Tibial nerve (tissue), 4 donors: ENCODE measurements at regions not wholly inside any gene's neighbourhood (a gene's known extent, or its start where the extent isn't known, plus 50 kb on each side); places are given as distances from the start of the nearest gene placed in this dataset.

Source experiments
- DNase-seq, 2 donors: peaks; one replicate each; pipeline ENCODE4 v3.0.0-alpha.2; 2019; ENCODE audit warnings: low spot score in 2 of 2
- H3K27ac ChIP-seq, 4 donors: fragments of 200-600 bp; sonication (generic) in 3 of 4; one replicate each; pipeline ENCODE4 v1.5.1; 2017 to 2019; ENCODE audit warnings: mild to moderate bottlenecking in 1 of 4
- H3K27me3 ChIP-seq, 2 donors: fragments of 200-600 bp; sonication (generic) in 1 of 2; one replicate each; pipeline versions ENCODE4 v1.5.1 to v1.6.0; 2017 to 2019
- H3K36me3 ChIP-seq, 3 donors: fragments of 200-600 bp; sonication (generic); one replicate each; pipeline ENCODE4 v1.5.1; 2018 to 2019
- H3K4me1 ChIP-seq, 4 donors: fragments of 200-600 bp; sonication (generic) in 3 of 4; one replicate each; pipeline ENCODE4 v1.5.1; 2017 to 2019
- H3K4me3 ChIP-seq, 4 donors: fragments of 200-600 bp; sonication (generic) in 3 of 4; one replicate each; pipeline ENCODE4 v1.5.1; 2017 to 2019; ENCODE audit warnings: mild to moderate bottlenecking in 1 of 4, moderate library complexity in 1 of 4
- H3K9me3 ChIP-seq, 4 donors: fragments of 200-600 bp; sonication (generic) in 3 of 4; one replicate each; pipeline ENCODE4 v1.5.1; 2017 to 2019
- CTCF ChIP-seq, 5 experiments: fragments of 200-600 bp in 3 of 5; fragments of 450-650 bp in 2 of 5; sonication (generic) in 3 of 5; IDR thresholded peaks; one replicate each; pipeline ENCODE4 v1.5.1; 2016 to 2019; ENCODE audit warnings: antibody characterized with exemption in 5 of 5, mild to moderate bottlenecking in 3 of 5, moderate library complexity in 2 of 5
- EP300 ChIP-seq, 2 donors: sonication (generic); formaldehyde crosslinking; IDR thresholded peaks; one replicate each; pipeline ENCODE4 v1.6.1; 2017; ENCODE audit warnings: antibody characterized with exemption in 2 of 2, mild to moderate bottlenecking in 1 of 2
- POLR2A ChIP-seq, 2 donors: fragments of 450-650 bp; IDR thresholded peaks; one replicate each; pipeline ENCODE4 v1.6.1; 2017; ENCODE audit warnings: antibody characterized with exemption in 2 of 2, mild to moderate bottlenecking in 2 of 2, moderate library complexity in 2 of 2
- WGBS, 2 donors: methylation state at CpG; one replicate each; pipeline ENCODE4 v1.1.5; 2018; 5-methylcytosine and 5-hydroxymethylcytosine counted together

- H3K36me3 ChIP-seq = no peaks in the 10 kb centered on the region
- peaks cover 0 to 3% (median 0%) of the 10 kb centered on the region in 4 donors for H3K4me1 ChIP-seq
- WGBS, 2 donors = 88 to 91% methylated on average over 4 of the region's 4 CpGs
- H3K27me3 ChIP-seq = no peaks in the 10 kb centered on the region
- H3K4me3 ChIP-seq = no peak overlapping the region
- H3K27ac ChIP-seq = no peak overlapping the region
- H3K9me3 ChIP-seq = no peaks in the 10 kb centered on the region
- no peak for DNase-seq
- TF ChIP-seq CTCF (IDR thresholded peaks at IDR 0.05) (no peak), EP300 (IDR thresholded peaks at IDR 0.05) (no peak), POLR2A (IDR thresholded peaks at IDR 0.05) (no peak)
Measured at GRCh38 chr12:91918431-91918830, 227.2 kb downstream of the BTG1 start.

GRCh38 chr12:91914701-91915100 lies 230.9 kb downstream of the BTG1 start:
- H3K27ac ChIP-seq = no peak overlapping the region
- no peaks in the 10 kb centered on the region for H3K36me3 ChIP-seq
- TF ChIP-seq CTCF (IDR thresholded peaks at IDR 0.05) (no peak), POLR2A (IDR thresholded peaks at IDR 0.05) (no peak), EP300 (IDR thresholded peaks at IDR 0.05) (no peak)
- WGBS, 2 donors = 95 to 100% methylated on average over 2 of the region's 2 CpGs
- H3K4me3 ChIP-seq = no peak overlapping the region
- H3K9me3 ChIP-seq = no peaks in the 10 kb centered on the region
- no peak for DNase-seq
- H3K27me3 ChIP-seq = no peaks in the 10 kb centered on the region
- H3K4me1 ChIP-seq = no peaks in the 10 kb centered on the region

- Histone ChIP-seq H3K4me1 (no peaks in the 10 kb centered on the region), H3K27me3 (no peaks in the 10 kb centered on the region), H3K27ac (no peak overlapping the region), H3K4me3 (no peak overlapping the region), H3K36me3 (no peaks in the 10 kb centered on the region), H3K9me3 (no peaks in the 10 kb centered on the region)
- WGBS, 2 donors = 56 to 58% methylated on average over 4 of the region's 4 CpGs
- no peak for TF ChIP-seq CTCF (IDR thresholded peaks at IDR 0.05)
- TF ChIP-seq EP300 (IDR thresholded peaks at IDR 0.05) = no peak
- TF ChIP-seq POLR2A (IDR thresholded peaks at IDR 0.05) = no peak
- no peak for DNase-seq
Measured at GRCh38 chr12:91913651-91914050, 232.0 kb downstream of the BTG1 start.

- Histone ChIP-seq H3K4me3 (no peak overlapping the region), H3K36me3 (no peaks in the 10 kb centered on the region), H3K27ac (no peak overlapping the region), H3K9me3 (no peaks in the 10 kb centered on the region), H3K27me3 (no peaks in the 10 kb centered on the region), H3K4me1 (no peaks in the 10 kb centered on the region)
- no peak for DNase-seq
- TF ChIP-seq CTCF (IDR thresholded peaks at IDR 0.05) (no peak), EP300 (IDR thresholded peaks at IDR 0.05) (no peak), POLR2A (IDR thresholded peaks at IDR 0.05) (no peak)
Measured at GRCh38 chr12:91913124-91913523, 232.5 kb downstream of the BTG1 start.

GRCh38 chr12:91912178-91912577 lies 233.5 kb downstream of the BTG1 start:
- Histone ChIP-seq H3K4me3 (no peak overlapping the region), H3K4me1 (no peaks in the 10 kb centered on the region), H3K36me3 (no peaks in the 10 kb centered on the region), H3K27me3 (no peaks in the 10 kb centered on the region), H3K9me3 (no peaks in the 10 kb centered on the region), H3K27ac (no peak overlapping the region)
- 95 to 97% methylated on average over 1 of the region's 1 CpG for WGBS, 2 donors
- DNase-seq = no peak
- TF ChIP-seq CTCF (IDR thresholded peaks at IDR 0.05) = no peak
- TF ChIP-seq EP300 (IDR thresholded peaks at IDR 0.05) = no peak
- no peak for TF ChIP-seq POLR2A (IDR thresholded peaks at IDR 0.05)
